ENCODE measurements at regions not wholly inside any gene's neighbourhood (a gene's known extent, or its start where the extent isn't known, plus 50 kb on each side); places are given as distances from the start of the nearest gene placed in this dataset.

- intact Hi-C loops (cut with micrococcal nuclease) (no loop called here), dilution Hi-C loops (cut with MboI; ENCODE audit: extremely low pct_ligation_motif_present, low sequenced_read_pairs) (no loop called here)
- TF ChIP-seq CTCF (IDR thresholded peaks at IDR 0.05; ENCODE audit: extremely low read depth in 1 of 2, insufficient read depth in 1 of 2, low read depth in 1 of 2, low read length in 2 of 2) (no peak), POLR2AphosphoS5 (IDR thresholded peaks at IDR 0.05; ENCODE audit: insufficient read depth, low read depth, low read length) (no peak), POLR2A (IDR thresholded peaks at IDR 0.05; ENCODE audit: low read depth, low read length) (no peak), JUN (IDR thresholded peaks at IDR 0.05; ENCODE audit: borderline replicate concordance, insufficient read depth, insufficient read length, low read depth) (no peak), MAX (IDR thresholded peaks at IDR 0.05; ENCODE audit: insufficient read depth, insufficient read length) (no peak), GATA2 (IDR thresholded peaks at IDR 0.05; ENCODE audit: insufficient read depth, insufficient read length, low read depth, low read length) (no peak), EZH2 (IDR thresholded peaks at IDR 0.05; ENCODE audit: borderline replicate concordance, low read depth, low read length, severe bottlenecking) (no peak), FOS (IDR thresholded peaks at IDR 0.05; ENCODE audit: borderline replicate concordance, insufficient read depth, low read length) (no peak)
- H3K4me3 ChIP-seq (replicated peaks in 1 of 3; ENCODE audit: insufficient read depth in 1 of 3, low read depth in 1 of 3, low read length in 3 of 3) = no peak overlapping the region
- no peaks in the 10 kb centered on the region for H3K79me2 ChIP-seq (ENCODE audit: control insufficient read depth, insufficient read depth, low read length)
- CTCF ChIA-PET = no interaction called here
- H3K9me3 ChIP-seq (replicated peaks; ENCODE audit: control insufficient read depth, insufficient read depth, low read length) = no peaks in the 10 kb centered on the region
- H3K36me3 ChIP-seq (ENCODE audit: control insufficient read depth in 2 of 2, extremely low read depth in 1 of 2, insufficient read depth in 2 of 2, low read length in 2 of 2) = no peaks in the 10 kb centered on the region
- no peaks in the 10 kb centered on the region for H3K9me1 ChIP-seq (replicated peaks; ENCODE audit: control insufficient read depth, extremely low read depth, insufficient read depth, low read length)
- BruUV-seq (replicated peaks) = no TSS peak
- H3K4me2 ChIP-seq (ENCODE audit: insufficient read depth, low read length) = no peak overlapping the region
- H2AFZ ChIP-seq (ENCODE audit: low read depth, low read length) = no peak overlapping the region
- H3K27me3 ChIP-seq (ENCODE audit: control insufficient read depth in 2 of 2, insufficient read depth in 2 of 2, low read length in 2 of 2) = no peaks in the 10 kb centered on the region
- FAIRE-seq (no peak), DNase-seq (ENCODE audit: low read depth, low spot score) (no peak)
- no peak overlapping the region for H3K27ac ChIP-seq (ENCODE audit: insufficient read depth, low read depth, low read length)
- H3K4me1 ChIP-seq (ENCODE audit: control insufficient read depth, extremely low read depth, insufficient read depth, low read length) = no peaks in the 10 kb centered on the region
- no peaks in the 10 kb centered on the region for H4K20me1 ChIP-seq (replicated peaks; ENCODE audit: control insufficient read depth, extremely low read depth, insufficient read depth, low read length)
- POLR2A ChIA-PET = no interaction called here
- H3K9ac ChIP-seq (replicated peaks; ENCODE audit: extremely low read depth, insufficient read depth, low read length) = no peak overlapping the region
Observed at GRCh38 chr5:10921160-10921559, 160.1 kb upstream of the DAP start.

Data from endothelial cell of umbilical vein (primary cell).